Activated T-cell treated with anti-CD3 and anti-CD28 coated beads, Interleukin-2, amount 50 U/mL, for 48 hours (primary cell): ENCODE measurements at regions not wholly inside any gene's neighbourhood (a gene's known extent, or its start where the extent isn't known, plus 50 kb on each side); places are given as distances from the start of the nearest gene placed in this dataset.
"Not testable (repeated sequence)": the region's sequence is repeated elsewhere in the genome, so short reads cannot be mapped to it uniquely, and the experiment has no call there.

Experiments used
- DNase-seq, 2 experiments: peaks; one replicate each; pipeline ENCODE4 v3.0.0-alpha.2; 2020

DNA sequence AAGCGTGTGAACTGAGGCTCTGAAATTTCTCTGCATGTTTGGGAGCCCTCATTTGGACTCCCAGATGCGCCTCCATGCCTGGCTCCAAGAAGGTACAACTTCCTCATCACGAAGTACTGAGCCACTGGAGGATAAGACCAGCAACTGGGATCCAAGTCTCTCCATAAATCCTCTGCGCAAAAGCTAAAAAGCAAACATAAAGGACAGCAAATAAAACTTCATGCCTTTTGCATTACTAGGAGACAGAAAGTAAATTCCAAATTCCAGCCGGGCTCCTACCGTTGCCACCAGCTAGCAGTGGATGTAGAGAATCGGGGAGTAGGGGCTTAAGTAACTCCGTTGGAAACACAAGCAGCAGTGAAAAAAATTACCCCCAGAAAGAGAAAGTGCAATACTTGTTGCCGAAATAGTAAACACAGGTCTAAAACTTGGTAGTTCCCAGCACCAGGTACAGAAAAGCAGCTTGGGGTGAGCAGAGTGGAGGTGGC, 477.1 kb upstream of the TENM3 start:
- no peak for DNase-seq

GRCh38 chr4:181770971-181771370, 472.2 kb upstream of the TENM3 start:
- no peak for DNase-seq

DNA sequence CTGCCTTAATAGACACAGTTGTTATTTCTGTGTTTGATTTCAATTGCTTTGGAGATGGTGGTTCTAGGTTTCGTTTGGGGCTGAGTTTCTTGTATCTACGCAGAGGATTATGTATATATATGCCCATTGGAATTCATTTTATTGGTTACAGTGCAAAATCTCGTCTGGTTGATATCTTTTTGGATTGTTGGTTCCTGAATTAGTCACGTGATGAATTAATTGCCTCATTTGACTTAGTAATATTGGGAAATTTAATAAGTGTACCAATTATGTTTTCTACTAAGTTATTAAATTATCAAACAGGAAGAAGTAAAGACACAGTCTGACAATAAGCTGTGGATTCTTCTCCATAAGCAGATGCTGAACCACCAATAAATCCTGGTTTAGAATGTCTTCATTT, 467.9 kb upstream of the TENM3 start:
- DNase-seq = no peak

GRCh38 chr4:181776264-181777054, 466.7 kb upstream of the TENM3 start:
- DNase-seq = no peak

DNA sequence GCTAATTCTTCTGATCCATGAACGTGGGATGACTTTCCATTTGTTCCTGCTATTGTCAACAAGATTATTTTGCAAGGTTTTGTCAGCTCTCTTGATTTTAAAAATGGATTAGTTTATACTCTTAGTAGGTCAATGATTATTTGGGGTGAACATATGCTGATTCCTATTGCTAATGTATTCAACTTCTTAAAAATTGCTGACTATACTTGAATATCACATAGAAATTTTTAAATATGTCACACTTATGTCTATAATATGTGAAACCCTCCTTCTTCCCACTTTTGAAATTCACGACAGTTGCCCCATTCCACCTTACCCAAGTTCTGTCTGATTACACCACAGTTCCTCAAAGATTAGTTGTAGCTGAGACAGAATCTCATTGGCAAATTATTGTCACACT, 465.7 kb upstream of the TENM3 start:
- DNase-seq = no peak

GRCh38 chr4:181784881-181785280, 458.3 kb upstream of the TENM3 start:
- DNase-seq = no peak

DNA sequence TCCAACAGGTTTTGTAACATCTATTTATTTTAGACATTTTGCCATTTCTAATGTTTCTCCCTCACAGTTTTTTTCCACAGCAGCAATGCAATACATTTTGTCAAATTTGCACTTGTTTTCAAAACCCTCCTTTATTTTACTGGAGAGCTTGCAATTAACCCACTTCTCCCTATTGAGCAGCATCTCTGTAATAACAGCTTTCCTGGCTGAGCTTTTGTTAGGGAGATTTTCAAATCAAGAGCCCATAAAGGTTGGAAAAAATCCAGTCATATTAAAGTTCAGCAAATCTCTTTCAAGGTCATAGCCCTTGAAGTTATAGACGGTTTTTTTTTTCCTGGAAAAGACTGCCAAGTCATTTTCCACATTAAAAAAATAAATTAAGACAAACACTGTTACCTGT, 450.6 kb upstream of the TENM3 start:
- DNase-seq = no peak

- DNase-seq = no peak
These were observed 450.1 kb upstream of the TENM3 start for GRCh38 chr4:181793096-181793495.

GRCh38 chr4:181796502-181796901, 446.7 kb upstream of the TENM3 start:
- DNase-seq = no peak

DNA sequence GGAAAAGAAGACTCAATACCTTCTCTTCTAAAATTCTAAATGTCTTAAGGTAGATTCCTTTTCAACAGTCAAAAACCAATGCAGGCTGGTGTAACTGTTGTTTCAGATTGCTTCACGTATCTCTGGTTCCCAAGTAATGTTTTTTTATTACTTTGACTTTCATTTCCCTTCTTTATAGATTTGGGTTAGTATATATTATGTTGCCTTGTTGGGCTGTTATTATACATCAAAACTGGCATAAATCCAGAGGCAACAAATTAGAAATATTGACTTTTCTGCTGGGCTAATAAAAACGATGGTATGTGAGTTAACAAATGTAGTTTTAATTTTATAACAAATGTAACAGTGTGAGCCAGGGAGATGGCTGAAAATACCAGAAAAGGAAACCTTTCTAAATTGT, 444.7 kb upstream of the TENM3 start:
- no peak for DNase-seq

- no peak for DNase-seq
These were observed 443.6 kb upstream of the TENM3 start for GRCh38 chr4:181799561-181800069.

GRCh38 chr4:181802207-181802606, 441.0 kb upstream of the TENM3 start:
- DNase-seq = no peak

- DNase-seq = no peak
These were observed 435.4 kb upstream of the TENM3 start for GRCh38 chr4:181807771-181808170.

GRCh38 chr4:181810711-181811110, 432.5 kb upstream of the TENM3 start:
- no peak for DNase-seq

DNA sequence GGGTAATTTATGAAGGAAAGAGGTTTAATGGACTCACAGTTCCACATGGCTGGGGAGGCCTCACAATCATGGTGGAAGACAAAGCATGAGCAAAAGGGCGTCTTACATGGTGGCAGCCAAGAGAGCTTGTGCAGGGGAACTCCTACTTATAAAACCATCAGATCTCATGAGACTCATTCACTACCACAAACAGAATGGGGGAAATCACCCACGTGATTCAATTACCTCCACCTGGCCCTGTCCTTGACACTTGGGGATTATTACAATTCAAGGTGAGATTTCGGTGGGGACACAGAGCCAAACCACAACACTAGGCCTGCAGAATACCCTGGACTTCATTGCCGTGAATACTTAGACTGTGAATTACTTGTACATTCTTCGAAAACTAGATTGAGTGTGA, 431.7 kb upstream of the TENM3 start:
- not testable (repeated sequence) for DNase-seq

DNA sequence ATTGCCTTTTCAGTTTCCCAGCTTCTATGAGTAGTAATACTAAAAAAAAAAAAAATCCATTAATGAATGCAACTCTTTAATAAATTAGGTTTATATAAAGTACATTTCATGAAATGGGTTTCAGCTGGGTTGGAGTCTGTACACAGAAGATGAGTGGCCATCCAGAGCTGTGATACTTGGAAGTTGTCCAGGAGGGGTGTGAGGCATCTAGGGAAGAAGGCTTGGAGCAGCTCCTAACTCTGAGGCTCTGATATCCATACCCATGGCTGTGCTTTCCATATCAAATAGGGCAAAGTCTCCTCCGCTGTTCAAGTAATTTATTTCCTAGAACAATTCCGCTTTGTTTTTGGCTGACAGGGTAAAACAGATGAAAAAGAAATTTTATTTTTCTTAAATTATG, 423.3 kb upstream of the TENM3 start:
- no peak for DNase-seq

GRCh38 chr4:181820553-181820952, 422.6 kb upstream of the TENM3 start:
- no peak for DNase-seq

DNA sequence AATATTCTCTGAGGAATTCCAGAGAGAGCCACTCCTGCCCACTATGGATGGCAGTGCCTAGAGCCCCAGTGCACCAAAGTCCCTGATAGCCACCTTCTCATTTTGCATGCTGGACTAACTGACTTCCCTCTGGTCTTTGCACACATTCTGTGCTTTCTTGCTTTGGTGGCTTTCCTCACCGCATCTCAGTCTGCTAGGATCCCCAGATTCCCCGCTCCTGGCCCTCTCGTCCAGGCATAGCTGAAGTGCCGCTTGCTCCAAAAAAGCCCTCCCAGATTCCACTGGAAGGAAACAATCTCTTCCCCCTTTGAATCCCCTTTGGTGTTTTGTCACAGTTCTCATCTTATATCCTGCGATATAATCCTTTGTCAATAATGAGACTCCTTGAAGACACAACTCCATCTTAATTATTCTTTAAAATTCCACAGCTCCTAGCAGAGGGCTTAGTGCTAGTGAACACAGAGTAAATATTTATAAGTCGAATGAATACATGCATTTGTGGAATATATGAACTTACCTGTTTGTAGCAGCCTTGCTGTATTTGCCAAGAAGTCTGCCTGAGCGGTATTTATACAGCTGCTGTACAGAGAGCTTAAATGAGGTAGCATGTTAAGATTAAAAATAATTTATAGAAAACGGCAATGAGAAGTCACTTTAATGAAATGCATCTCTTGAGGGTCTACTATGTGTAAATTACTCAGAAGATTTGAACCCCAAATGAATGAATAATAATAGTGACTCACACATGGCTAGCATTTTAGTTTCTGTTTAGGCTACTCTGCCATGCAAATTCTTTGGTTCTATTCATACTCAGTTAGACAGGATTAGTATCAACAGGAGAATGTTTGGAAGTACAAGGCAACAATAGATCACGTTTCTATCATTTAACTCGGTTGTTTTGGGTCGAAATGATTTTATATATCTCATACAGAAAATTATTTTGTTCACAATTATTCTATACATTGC, 421.9 kb upstream of the TENM3 start:
- DNase-seq = no peak

GRCh38 chr4:181822005-181822375, 421.2 kb upstream of the TENM3 start:
- DNase-seq = no peak

- no peak for DNase-seq
These were observed 420.0 kb upstream of the TENM3 start for GRCh38 chr4:181823183-181823582.

DNA sequence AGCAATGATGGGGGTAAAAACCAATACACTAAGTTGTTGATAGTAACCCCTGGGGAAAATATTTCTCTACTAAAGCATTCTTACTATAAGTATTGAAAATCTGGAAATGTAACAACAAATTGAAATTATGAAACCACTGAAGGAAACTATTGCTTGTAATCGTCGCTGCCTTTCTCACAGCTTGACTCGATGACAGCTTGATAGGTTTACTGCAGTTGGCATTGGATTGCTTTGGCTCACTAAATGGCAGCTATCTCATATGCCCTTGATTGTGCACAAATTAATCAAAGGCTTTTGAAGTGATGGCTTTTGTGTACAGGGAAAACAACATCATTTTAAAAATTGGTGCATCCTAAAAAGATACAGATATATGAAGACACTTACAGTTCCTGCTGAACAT, 419.6 kb upstream of the TENM3 start:
- DNase-seq = no peak

DNA sequence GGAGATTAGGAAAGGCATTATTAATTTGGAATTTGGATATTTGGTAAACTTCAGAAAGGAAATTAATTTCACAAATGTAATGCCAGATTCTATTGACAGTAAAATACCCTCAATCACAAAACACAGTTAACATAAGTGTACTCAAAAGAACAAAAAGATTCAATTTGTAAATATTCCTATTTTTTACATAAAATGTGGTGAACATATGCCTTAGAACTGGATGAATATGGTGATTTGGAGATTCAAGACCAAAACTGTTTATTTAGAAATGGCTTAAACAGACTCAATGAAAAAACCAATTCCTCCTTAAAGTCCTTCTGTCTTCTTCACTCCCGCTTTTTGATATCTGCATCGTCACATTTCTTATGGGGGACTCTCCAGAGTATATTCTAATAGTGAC, 417.6 kb upstream of the TENM3 start:
- DNase-seq = no peak

- no peak for DNase-seq
These were observed 416.0 kb upstream of the TENM3 start for GRCh38 chr4:181827246-181827645.
